H1 (cell line): ENCODE measurements at regions not wholly inside any gene's neighbourhood (a gene's known extent, or its start where the extent isn't known, plus 50 kb on each side); places are given as distances from the start of the nearest gene placed in this dataset.

ENCODE experiments used
- CTCF ChIA-PET: fragments of 300-600 bp; sonication (Branson Sonifier 250); formaldehyde crosslinking; loops from one replicate; lab custom pipeline; 2021; ENCODE audit not compliant: partially characterized antibody; lab: Charles Lee
- POLR2A ChIA-PET: fragments of 300-600 bp; sonication (Branson Sonifier 250); formaldehyde crosslinking; loops from one replicate; lab custom pipeline; 2021; ENCODE audit warnings: inconsistent platforms; ENCODE audit not compliant: partially characterized antibody; lab: Charles Lee
- DNase-seq, 2 experiments: peaks; one replicate each; pipeline versions ENCODE4 v3.0.0 to v3.0.0-alpha.2; 2010 to 2022; ENCODE audit warnings: low spot score in 2 of 2, low read depth in 1 of 2, mixed read lengths in 1 of 2
- FAIRE-seq: peaks from 2 replicates; lab custom pipeline; 2011; peaks lifted over from hg19 to GRCh38; lab: Jason Lieb, UNC
- H2AFZ ChIP-seq: 2 replicates; pipeline ENCODE4 v1.8.1; 2012; ENCODE audit warnings: low read length, inconsistent platforms
- H2AK5ac ChIP-seq: 2 replicates; pipeline ENCODE4 v1.6.1; 2013; ENCODE audit warnings: low read depth, low read length
- H2BK120ac ChIP-seq: replicated peaks from 2 replicates; pipeline ENCODE3; 2013; ENCODE audit warnings: low read depth, low read length, inconsistent platforms
- H2BK12ac ChIP-seq: 2 replicates; pipeline ENCODE4 v1.6.1; 2013; ENCODE audit warnings: low read depth, low read length
- H2BK15ac ChIP-seq: 2 replicates; pipeline ENCODE4 v1.6.1; 2013; ENCODE audit warnings: low read length
- H2BK20ac ChIP-seq: 2 replicates; pipeline ENCODE4 v1.6.1; 2013; ENCODE audit warnings: low read length
- H2BK5ac ChIP-seq: 2 replicates; pipeline ENCODE4 v1.6.1; 2013; ENCODE audit warnings: low read depth, low read length
- H3K14ac ChIP-seq: 2 replicates; pipeline ENCODE4 v1.6.1; 2013; ENCODE audit warnings: inconsistent platforms; ENCODE audit not compliant: insufficient read length
- H3K18ac ChIP-seq: 2 replicates; pipeline ENCODE4 v1.6.1; 2013; ENCODE audit warnings: low read length; ENCODE audit errors: extremely low read depth
- H3K23ac ChIP-seq: 2 replicates; pipeline ENCODE4 v1.6.1; 2013; ENCODE audit warnings: inconsistent platforms; ENCODE audit not compliant: insufficient read length
- H3K23me2 ChIP-seq: 2 replicates; pipeline ENCODE4 v1.6.1; 2013; ENCODE audit warnings: low read depth, low read length
- H3K27ac ChIP-seq: 2 replicates; pipeline ENCODE4 v1.6.1; 2011; ENCODE audit warnings: low read depth, low read length, inconsistent platforms
- H3K27me3 ChIP-seq, 4 experiments: replicated peaks in 1 of 4; 1 replicate in 1 of 4; 2 replicates in 3 of 4; pipeline versions ENCODE4 v1.6.1 to v1.8.1; 2011 to 2013; ENCODE audit warnings: low read length in 3 of 4, mild to moderate bottlenecking in 3 of 4, inconsistent platforms in 2 of 4, mixed read lengths in 2 of 4, moderate library complexity in 1 of 4; ENCODE audit not compliant: control insufficient read depth in 3 of 4, insufficient read depth in 3 of 4; ENCODE audit errors: extremely low read depth in 1 of 4
- H3K36me3 ChIP-seq, 4 experiments: 2 replicates each; pipeline versions ENCODE4 v1.6.1 to v1.8.1; 2011 to 2013; ENCODE audit warnings: mild to moderate bottlenecking in 4 of 4, low read length in 3 of 4, moderate library complexity in 2 of 4, control low read depth in 1 of 4, inconsistent platforms in 1 of 4; ENCODE audit not compliant: insufficient read depth in 4 of 4, control insufficient read depth in 2 of 4
- H3K4ac ChIP-seq: replicated peaks from 2 replicates; pipeline ENCODE3; 2013; ENCODE audit warnings: low read length, low read depth, mixed read lengths, inconsistent platforms; ENCODE audit not compliant: insufficient read length
- H3K4me1 ChIP-seq, 4 experiments: replicated peaks in 1 of 4; 1 replicate in 1 of 4; 2 replicates in 3 of 4; pipeline versions ENCODE4 v1.6.1 to v1.8.1; 2011 to 2013; ENCODE audit warnings: low read length in 3 of 4, inconsistent platforms in 2 of 4, mixed read lengths in 1 of 4; ENCODE audit not compliant: insufficient read depth in 4 of 4, control insufficient read depth in 3 of 4
- H3K4me2 ChIP-seq, 2 experiments: 2 replicates each; pipeline versions ENCODE4 v1.6.1 to v1.8.1; 2011 to 2013; ENCODE audit warnings: low read depth in 2 of 2, low read length in 2 of 2, control low read depth in 1 of 2, inconsistent platforms in 1 of 2, mild to moderate bottlenecking in 1 of 2; ENCODE audit not compliant: insufficient read depth in 1 of 2
- H3K4me3 ChIP-seq, 4 experiments: fragments of 200-600, 300-600 bp in 1 of 4; sonication (generic), shearing (Covaris generic), sonication (Bioruptor Twin) in 1 of 4; 2 replicates each; pipeline versions ENCODE4 v1.5.1 to v1.8.1; 2011 to 2016; ENCODE audit warnings: low read length in 4 of 4, low read depth in 3 of 4, control low read depth in 2 of 4, inconsistent platforms in 2 of 4, mild to moderate bottlenecking in 2 of 4, mixed read lengths in 1 of 4, moderate library complexity in 1 of 4; ENCODE audit not compliant: insufficient read depth in 2 of 4; ENCODE audit errors: extremely low read depth in 1 of 4
- H3K56ac ChIP-seq: replicated peaks from 2 replicates; pipeline ENCODE3; 2013; ENCODE audit warnings: low read depth, mild to moderate bottlenecking, mixed read lengths, low read length, inconsistent platforms; ENCODE audit not compliant: insufficient read length
- H3K79me1 ChIP-seq: 2 replicates; pipeline ENCODE4 v1.6.1; 2013; ENCODE audit warnings: low read depth, low read length, control low read depth
- H3K79me2 ChIP-seq, 2 experiments: 2 replicates each; pipeline versions ENCODE4 v1.6.1 to v1.8.1; 2012 to 2013; ENCODE audit warnings: low read length in 2 of 2, mild to moderate bottlenecking in 2 of 2, inconsistent platforms in 1 of 2; ENCODE audit not compliant: insufficient read depth in 2 of 2, control insufficient read depth in 1 of 2
- H3K9ac ChIP-seq, 4 experiments: replicated peaks in 1 of 4; 1 replicate in 1 of 4; 2 replicates in 3 of 4; pipeline versions ENCODE4 v1.6.1 to v1.8.1; 2011 to 2013; ENCODE audit warnings: low read depth in 3 of 4, low read length in 3 of 4, control low read depth in 2 of 4, mild to moderate bottlenecking in 2 of 4, moderate library complexity in 2 of 4, inconsistent platforms in 1 of 4; ENCODE audit errors: extremely low read depth in 1 of 4
- H3K9me3 ChIP-seq, 2 experiments: 2 replicates each; pipeline versions ENCODE4 v1.6.1 to v1.8.1; 2012 to 2013; ENCODE audit warnings: mild to moderate bottlenecking in 2 of 2, moderate library complexity in 2 of 2, control low read depth in 1 of 2, inconsistent platforms in 1 of 2, low read depth in 1 of 2, low read length in 1 of 2, mixed read lengths in 1 of 2; ENCODE audit not compliant: insufficient read depth in 2 of 2
- H4K20me1 ChIP-seq, 2 experiments: replicated peaks in 1 of 2; 2 replicates each; pipeline versions ENCODE3 to v1.8.1; 2011 to 2013; ENCODE audit warnings: inconsistent platforms in 2 of 2, low read length in 2 of 2, mild to moderate bottlenecking in 1 of 2; ENCODE audit not compliant: insufficient read depth in 2 of 2, control insufficient read depth in 1 of 2
- H4K5ac ChIP-seq: 2 replicates; pipeline ENCODE4 v1.6.1; 2013; ENCODE audit warnings: low read length, low read depth, mixed read lengths, inconsistent platforms; ENCODE audit not compliant: insufficient read length
- H4K8ac ChIP-seq: 2 replicates; pipeline ENCODE4 v1.8.0; 2013; ENCODE audit warnings: mild to moderate bottlenecking, moderate library complexity, low read length, inconsistent platforms; ENCODE audit not compliant: insufficient read depth; ENCODE audit errors: extremely low read depth
- H4K91ac ChIP-seq: replicated peaks from 2 replicates; pipeline ENCODE3; 2013; ENCODE audit warnings: low read length, mixed read lengths, inconsistent platforms; ENCODE audit not compliant: insufficient read length
- CEBPB ChIP-seq: IDR thresholded peaks from 2 replicates; pipeline ENCODE4 v1.6.1; 2012; ENCODE audit warnings: low read depth, low read length
- MAX ChIP-seq: IDR thresholded peaks from 2 replicates; pipeline ENCODE4 v1.6.1; 2012; ENCODE audit warnings: inconsistent platforms
- WGBS, 2 experiments: shearing (Covaris generic) in 1 of 2; methylation state at CpG; one replicate each; pipeline versions ENCODE4 v1.1.6 to v1.1.7; 2013 to 2015; ENCODE audit warnings: low lambda C conversion rate in 2 of 2, mixed read lengths in 2 of 2, inconsistent platforms in 1 of 2, low coverage in 1 of 2, missing lambda C conversion rate in 1 of 2; ENCODE audit not compliant: insufficient replicate concordance in 2 of 2, insufficient coverage in 1 of 2, insufficient read length in 1 of 2; ENCODE audit errors: extremely low coverage in 1 of 2, missing lambda C conversion rate in 1 of 2; 5-methylcytosine and 5-hydroxymethylcytosine counted together

DNA sequence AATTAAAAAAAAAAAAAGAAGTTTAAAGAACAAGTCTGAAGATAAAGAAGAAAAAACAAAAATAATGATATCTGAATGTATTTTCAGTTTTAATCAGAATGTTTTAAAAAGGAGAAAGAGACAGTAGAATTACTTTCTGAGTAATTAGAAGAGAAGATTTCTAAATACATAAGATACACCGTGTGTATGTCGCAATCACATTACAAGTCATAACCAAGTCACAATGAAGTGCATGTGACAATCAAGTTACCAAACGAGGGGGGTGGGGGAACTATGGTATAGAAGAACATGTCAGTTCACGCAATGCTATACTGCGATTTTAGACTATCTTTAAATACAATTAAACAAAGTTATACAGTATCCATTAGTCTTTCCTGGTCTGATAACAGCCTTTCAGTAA is 1464.1 kb upstream of the FLRT2 start:
- WGBS, 2 experiments = 96% methylated on average over 5 of the region's 5 CpGs; no CpG with 5 or more reads in 1 of the 2 experiments
- H3K9me3 ChIP-seq = no peaks in the 10 kb centered on the region
- H3K27me3 ChIP-seq = no peaks in the 10 kb centered on the region
- H2BK20ac ChIP-seq = no peak overlapping the region
- H3K18ac ChIP-seq = no peak overlapping the region
- TF ChIP-seq CEBPB (peak; percentile 76; the same call in 1 of the 2 replicates), MAX (no peak)
- no peaks in the 10 kb centered on the region for H3K79me2 ChIP-seq
- ChIA-PET CTCF (no interaction called here), POLR2A (no interaction called here)
- H3K36me3 ChIP-seq = no peaks in the 10 kb centered on the region
- no peak overlapping the region for H2AK5ac ChIP-seq
- no peaks in the 10 kb centered on the region for H4K20me1 ChIP-seq
- H4K5ac ChIP-seq = no peak overlapping the region
- no peak overlapping the region for H3K4ac ChIP-seq
- no peak overlapping the region for H2BK12ac ChIP-seq
- H2BK15ac ChIP-seq = no peak overlapping the region
- no peak for DNase-seq
- no peak for FAIRE-seq
- no peak overlapping the region for H3K27ac ChIP-seq
- H3K4me3 ChIP-seq = no peak overlapping the region
- no peak overlapping the region for H3K14ac ChIP-seq
- no peaks in the 10 kb centered on the region for H3K4me1 ChIP-seq
- H3K56ac ChIP-seq = no peak overlapping the region
- no peak overlapping the region for H4K8ac ChIP-seq
- H2BK120ac ChIP-seq = no peak overlapping the region
- H4K91ac ChIP-seq = no peak overlapping the region
- no peak overlapping the region for H3K23ac ChIP-seq
- no peak overlapping the region for H3K4me2 ChIP-seq
- H3K23me2 ChIP-seq = no peaks in the 10 kb centered on the region
- no peaks in the 10 kb centered on the region for H3K79me1 ChIP-seq
- no peak overlapping the region for H2AFZ ChIP-seq
- H3K9ac ChIP-seq = no peak overlapping the region
- no peak overlapping the region for H2BK5ac ChIP-seq
